ENCODE measurements at regions not wholly inside any gene's neighbourhood (a gene's known extent, or its start where the extent isn't known, plus 50 kb on each side); places are given as distances from the start of the nearest gene placed in this dataset.
A peak's percentile ranks its signal among the peaks of the same experiment; 100 is the strongest.

GRCh38 chr11:129686269-129686668, 129.4 kb upstream of the TMEM45B start:
- ChIA-PET CTCF (interaction anchor here (1.1 to 1.5 kb wide), 2 partner anchors 9 to 52 kb away, joined by 3 to 5 read pairs; no protein-coding TSS in a partner anchor), POLR2A (no interaction called here)
- TF ChIP-seq CTCF (IDR thresholded peaks at IDR 0.05; ENCODE audit: control extremely low read depth, extremely low read depth, low read depth, missing control alignments), result no peak
- no peak for DNase-seq (ENCODE audit: extremely low spot score)

- peak; percentile 4 for DNase-seq (ENCODE audit: extremely low spot score)
- ChIA-PET CTCF (interaction anchor here (0.7 to 1.0 kb wide), 2 partner anchors 159 to 316 kb away, joined by 3 read pairs; partner anchors contain the start of gene BARX2), POLR2A (no interaction called here)
- TF ChIP-seq CTCF (IDR thresholded peaks at IDR 0.05; ENCODE audit: control extremely low read depth, extremely low read depth, low read depth, missing control alignments), result no peak
Observed at GRCh38 chr11:129691142-129691541, 124.5 kb upstream of the TMEM45B start.

- DNase-seq (ENCODE audit: extremely low spot score), result peak; percentile 17
- ChIA-PET POLR2A (no interaction called here), CTCF (interaction anchor here (0.9 to 1.8 kb wide), 3 partner anchors 25 to 669 kb away, joined by 3 to 7 read pairs (median 3); no protein-coding TSS in a partner anchor)
- TF ChIP-seq CTCF (IDR thresholded peaks at IDR 0.05; ENCODE audit: control extremely low read depth, extremely low read depth, low read depth, missing control alignments), result no peak
Observed at GRCh38 chr11:129694538-129694937, 121.1 kb upstream of the TMEM45B start.

GRCh38 chr11:129694966-129695365, 120.7 kb upstream of the TMEM45B start:
- TF ChIP-seq CTCF (IDR thresholded peaks at IDR 0.05; ENCODE audit: control extremely low read depth, extremely low read depth, low read depth, missing control alignments), result no peak
- ChIA-PET CTCF (interaction anchor here (0.6 to 2.0 kb wide), 15 partner anchors 9 to 670 kb away, joined by 3 to 9 read pairs (median 4); no protein-coding TSS in a partner anchor), POLR2A (no interaction called here)
- DNase-seq (ENCODE audit: extremely low spot score), result no peak

- POLR2A ChIA-PET, result no interaction called here
Observed at GRCh38 chr11:129695571-129696308, 119.9 kb upstream of the TMEM45B start.

More at GRCh38 chr11:129695571-129696308, 119.9 kb upstream of the TMEM45B start:
- CTCF ChIA-PET, result interaction anchor here (0.6 to 2.0 kb wide), 19 partner anchors 8 to 671 kb away, joined by 3 to 11 read pairs (median 4); partner anchors contain the start of gene BARX2
- peak; percentile 75 for TF ChIP-seq CTCF (IDR thresholded peaks at IDR 0.05; ENCODE audit: control extremely low read depth, extremely low read depth, low read depth, missing control alignments)
- DNase-seq (ENCODE audit: extremely low spot score), result peak; percentile 54
